SJCRH30 (cell line): ENCODE measurements at regions not wholly inside any gene's neighbourhood (a gene's known extent, or its start where the extent isn't known, plus 50 kb on each side); places are given as distances from the start of the nearest gene placed in this dataset.

Source experiments
- DNase-seq, 2 experiments: peaks; one replicate each; pipeline ENCODE4 v3.0.0-alpha.2; 2015 to 2020
- H3K27ac ChIP-seq: fragments of 250-450 bp; sonication (Bioruptor Pico); 2 replicates; pipeline ENCODE4 v1.5.1; 2020; ENCODE audit warnings: mild to moderate bottlenecking, moderate library complexity
- H3K27me3 ChIP-seq: fragments of 250-450 bp; sonication (Bioruptor Pico); 2 replicates; pipeline ENCODE4 v1.5.1; 2020; ENCODE audit warnings: mild to moderate bottlenecking, moderate library complexity
- H3K36me3 ChIP-seq: fragments of 250-450 bp; sonication (Bioruptor Pico); 2 replicates; pipeline ENCODE4 v1.5.1; 2020; ENCODE audit warnings: mild to moderate bottlenecking, moderate library complexity
- H3K4me1 ChIP-seq: fragments of 250-450 bp; sonication (Bioruptor Pico); 2 replicates; pipeline ENCODE4 v1.5.1; 2020; ENCODE audit warnings: mild to moderate bottlenecking, moderate library complexity
- H3K4me3 ChIP-seq: fragments of 250-450 bp; sonication (Bioruptor Pico); 2 replicates; pipeline ENCODE4 v1.5.1; 2020; ENCODE audit warnings: mild to moderate bottlenecking, moderate library complexity
- H3K9me3 ChIP-seq: fragments of 250-450 bp; sonication (Bioruptor Pico); replicated peaks from 2 replicates; pipeline ENCODE4 v1.5.1; 2020; ENCODE audit warnings: mild to moderate bottlenecking, moderate library complexity

- Histone ChIP-seq H3K4me1 (no peaks in the 10 kb centered on the region), H3K9me3 (no peaks in the 10 kb centered on the region; the same call in 1 of the 2 replicates), H3K36me3 (no peaks in the 10 kb centered on the region), H3K4me3 (no peak overlapping the region), H3K27ac (no peak overlapping the region), H3K27me3 (no peaks in the 10 kb centered on the region)
- DNase-seq, result no peak
These were observed 133.4 kb downstream of the ESM1 start for GRCh38 chr5:54852007-54852406.

GRCh38 chr5:54851449-54851848 is 133.9 kb downstream of the ESM1 start:
- DNase-seq, result no peak
- Histone ChIP-seq H3K36me3 (no peaks in the 10 kb centered on the region), H3K27me3 (no peaks in the 10 kb centered on the region), H3K4me1 (no peaks in the 10 kb centered on the region), H3K27ac (no peak overlapping the region), H3K4me3 (no peak overlapping the region), H3K9me3 (no peaks in the 10 kb centered on the region; the same call in 1 of the 2 replicates)

DNA sequence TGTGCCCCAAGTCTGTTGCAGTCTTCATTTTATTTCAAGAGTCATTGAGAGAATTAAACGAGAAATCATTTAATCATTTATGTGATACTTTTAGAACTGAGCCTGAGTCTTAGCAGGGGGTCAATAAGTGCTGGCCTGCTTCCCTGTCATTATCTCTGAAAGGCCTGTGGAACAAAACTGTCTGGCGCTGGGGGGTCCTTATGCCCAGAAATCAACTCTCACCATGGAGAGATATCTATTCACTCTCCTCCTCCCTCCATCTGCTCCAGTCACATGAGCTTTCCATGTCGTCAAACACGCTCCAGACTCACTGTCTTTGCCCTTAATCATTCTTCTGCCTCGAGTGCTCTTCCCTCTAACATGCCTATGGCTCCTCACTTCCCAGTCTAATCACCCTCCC is 136.8 kb downstream of the ESM1 start:
- H3K9me3 ChIP-seq, result no peaks in the 10 kb centered on the region
- no peaks in the 10 kb centered on the region for H3K4me1 ChIP-seq
- H3K27ac ChIP-seq, result no peak overlapping the region
- DNase-seq, result no peak
- no peaks in the 10 kb centered on the region for H3K27me3 ChIP-seq
- no peak overlapping the region for H3K4me3 ChIP-seq
- H3K36me3 ChIP-seq, result no peaks in the 10 kb centered on the region

- Histone ChIP-seq H3K4me3 (no peak overlapping the region), H3K4me1 (no peaks in the 10 kb centered on the region), H3K27ac (no peak overlapping the region), H3K9me3 (no peaks in the 10 kb centered on the region), H3K27me3 (no peaks in the 10 kb centered on the region), H3K36me3 (no peaks in the 10 kb centered on the region)
- no peak for DNase-seq
These were observed 139.8 kb downstream of the ESM1 start for GRCh38 chr5:54845567-54845941.

GRCh38 chr5:54844905-54845566 is 140.4 kb downstream of the ESM1 start:
- H3K9me3 ChIP-seq, result no peaks in the 10 kb centered on the region
- no peaks in the 10 kb centered on the region for H3K4me1 ChIP-seq
- no peaks in the 10 kb centered on the region for H3K36me3 ChIP-seq
- H3K4me3 ChIP-seq, result no peak overlapping the region
- no peak overlapping the region for H3K27ac ChIP-seq
- H3K27me3 ChIP-seq, result no peaks in the 10 kb centered on the region
- peak in 1 of 2 experiments; percentile 58 for DNase-seq

DNA sequence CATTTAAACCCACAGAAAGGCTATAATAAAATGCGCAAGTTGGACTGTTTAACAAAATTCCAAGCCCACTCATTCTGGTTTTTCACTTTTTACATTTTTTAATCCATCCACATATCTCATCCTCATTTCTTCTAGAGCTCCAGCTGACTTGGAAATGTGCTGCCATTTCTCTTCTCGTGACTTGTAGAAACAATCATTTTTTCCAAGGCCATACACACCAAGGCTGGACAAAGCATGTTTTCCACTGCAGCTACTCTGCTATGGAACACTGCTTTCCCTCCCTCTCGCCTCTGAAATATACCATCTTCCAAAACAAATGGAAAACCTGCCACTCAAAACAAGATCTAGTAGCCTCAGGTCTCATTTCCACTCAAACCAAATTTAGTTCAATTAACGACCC is 141.1 kb downstream of the ESM1 start:
- Histone ChIP-seq H3K36me3 (no peaks in the 10 kb centered on the region), H3K27ac (no peak overlapping the region), H3K4me1 (no peaks in the 10 kb centered on the region), H3K27me3 (no peaks in the 10 kb centered on the region), H3K9me3 (no peaks in the 10 kb centered on the region), H3K4me3 (no peak overlapping the region)
- DNase-seq, result no peak

DNA sequence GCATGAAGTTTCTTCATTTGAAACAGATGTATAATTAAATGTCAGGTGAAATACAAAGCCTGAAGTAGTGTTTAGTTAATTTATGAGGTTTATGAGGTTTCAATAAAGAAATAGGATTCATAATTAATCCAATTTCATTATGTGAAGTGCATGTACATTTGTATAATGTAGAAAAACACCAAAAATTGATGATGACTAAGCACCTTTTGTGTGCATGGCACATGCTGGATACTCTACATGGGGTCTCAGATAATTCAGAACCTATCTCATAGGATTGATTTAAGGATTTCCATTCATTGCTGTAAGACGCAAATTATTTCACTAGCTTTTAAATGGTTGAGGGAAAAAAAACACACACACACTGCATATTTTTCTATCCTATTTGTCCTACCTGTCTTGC is 143.9 kb downstream of the ESM1 start:
- H3K4me1 ChIP-seq, result no peaks in the 10 kb centered on the region
- H3K4me3 ChIP-seq, result no peak overlapping the region
- DNase-seq, result no peak
- no peaks in the 10 kb centered on the region for H3K9me3 ChIP-seq
- no peaks in the 10 kb centered on the region for H3K36me3 ChIP-seq
- H3K27me3 ChIP-seq, result no peaks in the 10 kb centered on the region
- H3K27ac ChIP-seq, result no peak overlapping the region

DNA sequence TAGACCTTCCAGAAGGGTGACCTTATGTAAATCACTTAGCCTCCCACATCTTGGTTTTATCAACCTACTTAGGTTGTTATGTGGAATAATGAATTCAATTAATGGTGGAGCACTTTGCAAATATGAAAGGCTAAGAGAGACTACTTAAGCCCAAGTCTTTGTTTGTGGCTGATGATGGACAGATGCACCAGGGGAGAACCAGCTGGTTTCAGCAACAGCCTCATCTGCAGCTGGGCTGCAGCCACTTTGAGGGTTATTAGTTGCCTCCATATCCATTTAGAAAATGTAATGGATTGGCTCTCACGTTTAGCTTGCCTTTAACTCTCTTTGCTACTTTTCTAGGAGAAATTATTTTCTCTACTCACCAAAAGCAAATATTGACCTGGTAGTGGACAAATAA is 146.6 kb downstream of the ESM1 start:
- H3K27me3 ChIP-seq, result no peaks in the 10 kb centered on the region
- H3K9me3 ChIP-seq, result no peaks in the 10 kb centered on the region
- no peak for DNase-seq
- H3K36me3 ChIP-seq, result no peaks in the 10 kb centered on the region
- H3K27ac ChIP-seq, result no peak overlapping the region
- H3K4me3 ChIP-seq, result no peak overlapping the region
- H3K4me1 ChIP-seq, result no peaks in the 10 kb centered on the region

DNA sequence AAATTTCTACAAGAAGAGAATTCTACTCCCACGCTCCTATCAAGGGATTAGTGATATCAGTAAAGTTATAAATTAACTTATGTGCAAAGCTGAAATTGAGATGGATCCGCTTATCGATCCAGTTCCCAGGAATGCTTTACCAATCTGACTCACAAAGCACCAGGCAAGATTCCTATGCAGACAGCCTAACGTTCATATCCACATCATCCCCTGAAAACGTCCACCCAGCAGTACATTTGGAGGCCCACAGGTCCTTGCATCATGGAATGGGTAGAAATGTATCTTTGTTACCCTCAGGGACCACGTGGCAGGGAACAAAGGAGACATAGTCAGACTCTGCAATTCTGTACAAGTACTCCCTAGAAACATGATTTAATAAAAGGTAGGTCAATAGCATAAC is 147.4 kb downstream of the ESM1 start:
- H3K9me3 ChIP-seq, result no peaks in the 10 kb centered on the region
- DNase-seq, result no peak
- H3K4me1 ChIP-seq, result no peaks in the 10 kb centered on the region
- H3K27ac ChIP-seq, result no peak overlapping the region
- H3K36me3 ChIP-seq, result no peaks in the 10 kb centered on the region
- no peaks in the 10 kb centered on the region for H3K27me3 ChIP-seq
- H3K4me3 ChIP-seq, result no peak overlapping the region

- no peaks in the 10 kb centered on the region for H3K36me3 ChIP-seq
- H3K4me1 ChIP-seq, result no peaks in the 10 kb centered on the region
- H3K4me3 ChIP-seq, result no peak overlapping the region
- no peak for DNase-seq
- H3K27ac ChIP-seq, result no peak overlapping the region
- H3K9me3 ChIP-seq, result no peaks in the 10 kb centered on the region
- H3K27me3 ChIP-seq, result no peaks in the 10 kb centered on the region
These were observed 148.3 kb downstream of the ESM1 start for GRCh38 chr5:54837093-54837492.

DNA sequence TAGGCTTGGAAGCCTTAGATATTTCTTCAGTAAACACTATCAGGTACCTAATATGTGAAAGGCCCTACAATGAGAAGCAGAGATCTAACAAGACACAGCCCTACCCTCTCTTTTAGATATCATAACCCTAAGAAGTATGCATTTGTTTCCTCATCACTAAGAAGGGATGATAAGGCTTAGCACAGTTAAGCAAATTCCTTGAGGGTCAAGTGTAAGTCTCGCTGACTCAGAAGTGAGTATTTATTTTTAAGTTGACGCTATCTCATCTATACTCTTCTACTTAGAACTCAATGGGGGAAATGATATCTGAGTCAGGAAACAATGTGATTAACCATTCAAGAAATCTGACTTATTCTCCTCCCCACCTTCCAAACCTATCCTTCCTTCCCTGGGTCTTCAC is 149.7 kb downstream of the ESM1 start:
- DNase-seq, result no peak
- Histone ChIP-seq H3K9me3 (no peaks in the 10 kb centered on the region), H3K36me3 (no peaks in the 10 kb centered on the region), H3K27ac (no peak overlapping the region), H3K4me3 (no peak overlapping the region), H3K4me1 (no peaks in the 10 kb centered on the region), H3K27me3 (no peaks in the 10 kb centered on the region)

DNA sequence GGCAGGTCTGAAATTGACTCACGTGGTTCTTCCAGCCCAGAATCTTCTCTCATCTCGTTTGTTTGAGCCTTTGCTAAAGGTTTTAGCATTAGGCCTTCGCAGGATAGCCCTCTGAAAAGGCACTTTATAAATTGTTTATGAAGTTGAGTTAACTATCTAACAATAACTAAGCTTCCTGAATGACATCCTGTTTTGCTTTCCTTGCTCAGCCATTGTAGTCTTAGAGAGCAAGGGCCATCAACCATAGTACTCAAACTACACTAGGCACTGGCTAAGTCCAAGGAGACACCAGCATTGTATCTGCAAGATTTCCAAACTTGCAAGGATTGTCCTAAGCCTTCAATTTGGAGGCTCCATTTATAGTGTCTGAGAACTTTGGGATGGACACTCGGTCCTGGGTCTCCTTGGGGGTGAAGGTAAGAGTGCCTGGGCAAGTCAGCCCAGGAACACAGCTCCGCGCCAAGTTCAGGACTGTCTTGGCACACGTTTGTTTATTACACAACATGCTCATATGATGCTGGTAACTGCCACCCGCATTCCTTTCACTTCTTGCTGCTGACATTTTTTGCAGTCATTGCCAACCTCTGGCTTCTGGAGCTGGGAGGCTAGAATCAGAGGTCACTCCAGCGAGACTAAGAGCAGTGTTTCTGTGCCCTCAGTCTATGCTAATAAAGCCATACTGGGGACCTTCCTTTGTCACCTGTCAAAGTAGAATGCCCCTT is 151.1 kb downstream of the ESM1 start:
- H3K27ac ChIP-seq, result no peak overlapping the region
- H3K9me3 ChIP-seq, result no peaks in the 10 kb centered on the region
- DNase-seq, result no peak
- H3K27me3 ChIP-seq, result no peaks in the 10 kb centered on the region
- H3K4me3 ChIP-seq, result no peak overlapping the region
- no peaks in the 10 kb centered on the region for H3K36me3 ChIP-seq
- no peaks in the 10 kb centered on the region for H3K4me1 ChIP-seq

- DNase-seq, result no peak
- H3K4me1 ChIP-seq, result no peaks in the 10 kb centered on the region
- H3K27ac ChIP-seq, result no peak overlapping the region
These were observed 151.8 kb downstream of the ESM1 start for GRCh38 chr5:54833590-54833989.

DNA sequence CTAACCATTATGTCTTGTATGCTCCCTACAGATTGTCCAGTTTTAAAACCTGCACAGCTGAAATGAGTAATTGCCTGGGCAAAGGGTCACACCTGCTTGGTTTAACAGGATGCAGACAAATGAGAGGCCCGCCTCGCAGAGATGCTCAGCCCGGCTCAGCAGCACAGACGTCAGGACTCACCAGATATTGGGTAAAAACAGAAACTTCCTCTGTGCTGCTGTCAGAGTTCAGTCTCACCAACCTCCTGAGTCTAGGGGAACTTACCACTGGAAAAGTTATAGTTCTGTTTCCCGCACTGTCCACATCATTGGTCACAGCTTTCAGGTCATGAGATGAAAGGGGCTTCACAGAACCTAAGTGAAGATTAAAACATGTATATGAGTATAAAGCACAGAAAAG is 152.5 kb downstream of the ESM1 start:
- H3K27ac ChIP-seq, result no peak overlapping the region
- no peaks in the 10 kb centered on the region for H3K36me3 ChIP-seq
- H3K4me3 ChIP-seq, result no peak overlapping the region
- no peaks in the 10 kb centered on the region for H3K4me1 ChIP-seq
- no peaks in the 10 kb centered on the region for H3K27me3 ChIP-seq
- DNase-seq, result no peak
- H3K9me3 ChIP-seq, result no peaks in the 10 kb centered on the region

More at GRCh38 chr5:54833590-54833989, 151.8 kb downstream of the ESM1 start:
- Histone ChIP-seq H3K9me3 (no peaks in the 10 kb centered on the region), H3K27me3 (no peaks in the 10 kb centered on the region), H3K36me3 (no peaks in the 10 kb centered on the region), H3K4me3 (no peak overlapping the region)

GRCh38 chr5:54832045-54832444 is 153.3 kb downstream of the ESM1 start:
- H3K27me3 ChIP-seq, result no peaks in the 10 kb centered on the region
- H3K4me1 ChIP-seq, result no peaks in the 10 kb centered on the region
- no peaks in the 10 kb centered on the region for H3K36me3 ChIP-seq
- no peaks in the 10 kb centered on the region for H3K9me3 ChIP-seq
- no peak overlapping the region for H3K27ac ChIP-seq
- no peak for DNase-seq
- H3K4me3 ChIP-seq, result no peak overlapping the region

GRCh38 chr5:54831233-54831632 is 154.2 kb downstream of the ESM1 start:
- H3K4me3 ChIP-seq, result no peak overlapping the region
- DNase-seq, result no peak
- no peaks in the 10 kb centered on the region for H3K4me1 ChIP-seq
- no peaks in the 10 kb centered on the region for H3K27me3 ChIP-seq
- H3K27ac ChIP-seq, result no peak overlapping the region
- no peaks in the 10 kb centered on the region for H3K36me3 ChIP-seq
- no peaks in the 10 kb centered on the region for H3K9me3 ChIP-seq
